ENCODE measurements at regions not wholly inside any gene's neighbourhood (a gene's known extent, or its start where the extent isn't known, plus 50 kb on each side); places are given as distances from the start of the nearest gene placed in this dataset.

DNA sequence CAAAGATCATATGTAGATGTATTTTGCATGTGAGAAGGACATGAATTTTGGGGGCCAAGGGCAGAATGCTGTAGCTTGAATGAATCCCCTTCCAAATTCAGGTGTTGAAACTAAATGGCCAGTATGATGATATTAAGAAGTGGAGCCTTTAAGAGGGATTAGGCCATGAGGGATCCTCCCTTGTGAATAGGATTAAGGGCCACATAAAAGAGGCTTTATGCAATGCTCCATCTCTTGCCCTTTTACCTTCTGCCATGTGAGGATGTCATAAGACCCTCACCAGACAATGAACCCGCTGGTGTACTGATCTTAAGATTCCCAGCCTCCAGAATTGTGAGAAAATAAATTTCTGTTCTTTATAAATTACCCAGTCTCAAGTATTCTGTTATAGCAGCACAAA, 206.1 kb downstream of the YTHDC2 start:
- no peak overlapping the region for H3K27ac Mint-ChIP-seq
- TF ChIP-seq, protein P1, sequence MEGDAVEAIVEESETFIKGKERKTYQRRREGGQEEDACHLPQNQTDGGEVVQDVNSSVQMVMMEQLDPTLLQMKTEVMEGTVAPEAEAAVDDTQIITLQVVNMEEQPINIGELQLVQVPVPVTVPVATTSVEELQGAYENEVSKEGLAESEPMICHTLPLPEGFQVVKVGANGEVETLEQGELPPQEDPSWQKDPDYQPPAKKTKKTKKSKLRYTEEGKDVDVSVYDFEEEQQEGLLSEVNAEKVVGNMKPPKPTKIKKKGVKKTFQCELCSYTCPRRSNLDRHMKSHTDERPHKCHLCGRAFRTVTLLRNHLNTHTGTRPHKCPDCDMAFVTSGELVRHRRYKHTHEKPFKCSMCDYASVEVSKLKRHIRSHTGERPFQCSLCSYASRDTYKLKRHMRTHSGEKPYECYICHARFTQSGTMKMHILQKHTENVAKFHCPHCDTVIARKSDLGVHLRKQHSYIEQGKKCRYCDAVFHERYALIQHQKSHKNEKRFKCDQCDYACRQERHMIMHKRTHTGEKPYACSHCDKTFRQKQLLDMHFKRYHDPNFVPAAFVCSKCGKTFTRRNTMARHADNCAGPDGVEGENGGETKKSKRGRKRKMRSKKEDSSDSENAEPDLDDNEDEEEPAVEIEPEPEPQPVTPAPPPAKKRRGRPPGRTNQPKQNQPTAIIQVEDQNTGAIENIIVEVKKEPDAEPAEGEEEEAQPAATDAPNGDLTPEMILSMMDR (IDR thresholded peaks at IDR 0.05), result no peak
- H3K4me1 ChIP-seq (ENCODE audit: control insufficient read depth, insufficient read depth, low read length), result no peaks in the 10 kb centered on the region
- no peaks in the 10 kb centered on the region for H3K4me1 Mint-ChIP-seq
- H3K4me3 Mint-ChIP-seq, result no peak overlapping the region
- no peak overlapping the region for H3K27ac ChIP-seq (ENCODE audit: low read length)
- H3K4me3 ChIP-seq (ENCODE audit: low read length), result no peak overlapping the region
- 45% methylated on average over 1 of the region's 1 CpG for whole genome bisulfite sequencing (ENCODE audit: insufficient coverage)
- H3K9me3 Mint-ChIP-seq, result peaks cover 14 to 19% of the 10 kb centered on the region in 2 donors
- peaks cover 4% of the 10 kb centered on the region for H3K36me3 Mint-ChIP-seq
- no peak for DNase-seq
- H3K36me3 ChIP-seq (ENCODE audit: control insufficient read depth, insufficient read depth, low read length), result no peaks in the 10 kb centered on the region
- no peak for ATAC-seq
- H3K27me3 ChIP-seq (ENCODE audit: control insufficient read depth, insufficient read depth, low read length), result no peaks in the 10 kb centered on the region
- H3K27me3 Mint-ChIP-seq (ENCODE audit: low read depth in 2 of 2), result no peaks in the 10 kb centered on the region
- intact Hi-C loops (cut with micrococcal nuclease), result no loop called here
- peaks cover 7% of the 10 kb centered on the region for H3K9me3 ChIP-seq (ENCODE audit: control insufficient read depth, insufficient read depth, low read length)

DNA sequence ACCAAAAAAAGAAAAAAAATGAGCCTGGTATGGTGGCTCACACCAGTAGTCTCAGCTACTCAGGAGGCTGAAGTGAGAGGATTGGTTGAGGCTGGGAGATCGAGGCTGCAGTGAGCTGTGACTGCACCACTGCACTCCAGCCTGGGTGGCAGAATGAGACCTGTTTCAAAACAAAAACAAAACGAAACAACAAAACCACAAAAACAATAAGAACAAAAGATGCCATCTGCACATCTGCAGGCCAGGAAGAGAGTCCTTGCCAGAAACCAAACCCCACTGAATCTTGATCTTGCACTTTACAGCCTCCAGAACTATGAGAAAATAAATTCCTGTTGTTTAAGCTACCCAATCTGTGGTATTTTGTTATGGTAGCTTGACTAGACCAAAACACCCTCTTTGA, 207.7 kb downstream of the YTHDC2 start:
- H3K27me3 Mint-ChIP-seq (ENCODE audit: low read depth in 2 of 2), result no peaks in the 10 kb centered on the region
- ATAC-seq (no peak), DNase-seq (no peak)
- peaks cover 9 to 13% of the 10 kb centered on the region in 2 donors for H3K9me3 Mint-ChIP-seq
- H3K4me1 ChIP-seq (ENCODE audit: control insufficient read depth, insufficient read depth, low read length), result no peaks in the 10 kb centered on the region
- no peak overlapping the region for H3K4me3 Mint-ChIP-seq
- no peaks in the 10 kb centered on the region for H3K36me3 ChIP-seq (ENCODE audit: control insufficient read depth, insufficient read depth, low read length)
- H3K4me3 ChIP-seq (ENCODE audit: low read length), result no peak overlapping the region
- intact Hi-C loops (cut with micrococcal nuclease), result no loop called here
- H3K4me1 Mint-ChIP-seq, result no peaks in the 10 kb centered on the region
- H3K27me3 ChIP-seq (ENCODE audit: control insufficient read depth, insufficient read depth, low read length), result no peaks in the 10 kb centered on the region
- TF ChIP-seq, protein P1 (IDR thresholded peaks at IDR 0.05), result no peak
- H3K27ac ChIP-seq (ENCODE audit: low read length), result no peak overlapping the region
- 76% methylated on average over 2 of the region's 2 CpGs for WGBS (ENCODE audit: insufficient coverage)
- H3K27ac Mint-ChIP-seq, result no peak overlapping the region
- peaks cover 4% of the 10 kb centered on the region for H3K9me3 ChIP-seq (ENCODE audit: control insufficient read depth, insufficient read depth, low read length)
- no peaks in the 10 kb centered on the region for H3K36me3 Mint-ChIP-seq

DNA sequence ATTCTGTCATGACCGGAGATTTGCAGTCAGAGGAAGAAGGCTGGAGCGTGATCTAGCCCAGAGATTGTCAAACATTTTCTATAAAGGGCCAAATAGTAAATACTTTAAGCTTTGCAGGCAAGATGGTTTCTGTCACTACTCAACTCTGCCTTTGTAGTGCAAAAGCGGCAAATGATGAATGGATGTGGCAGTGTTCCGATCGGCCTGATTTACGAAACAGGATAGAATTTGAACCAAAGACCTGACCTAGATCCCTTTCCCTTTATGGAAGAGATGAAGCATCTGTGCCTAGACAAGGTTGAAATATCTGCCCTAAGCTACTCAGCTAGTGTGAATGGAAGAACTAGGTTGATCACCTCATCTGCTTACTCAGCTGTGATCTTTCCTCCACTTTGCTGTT, 209.5 kb downstream of the YTHDC2 start:
- 88% methylated on average over 6 of the region's 6 CpGs for WGBS (ENCODE audit: insufficient coverage)
- H3K9me3 ChIP-seq (ENCODE audit: control insufficient read depth, insufficient read depth, low read length), result no peaks in the 10 kb centered on the region
- TF ChIP-seq, protein P1 (IDR thresholded peaks at IDR 0.05), result no peak
- H3K4me3 ChIP-seq (ENCODE audit: low read length), result no peak overlapping the region
- H3K27ac Mint-ChIP-seq, result no peak overlapping the region
- no peak for ATAC-seq
- no peak overlapping the region for H3K27ac ChIP-seq (ENCODE audit: low read length)
- H3K27me3 ChIP-seq (ENCODE audit: control insufficient read depth, insufficient read depth, low read length), result no peaks in the 10 kb centered on the region
- intact Hi-C loops (cut with micrococcal nuclease), result no loop called here
- H3K36me3 ChIP-seq (ENCODE audit: control insufficient read depth, insufficient read depth, low read length), result no peaks in the 10 kb centered on the region
- peaks cover 12 to 14% of the 10 kb centered on the region in 2 donors for H3K9me3 Mint-ChIP-seq
- H3K4me1 Mint-ChIP-seq, result no peaks in the 10 kb centered on the region
- no peak overlapping the region for H3K4me3 Mint-ChIP-seq
- DNase-seq, result no peak
- no peaks in the 10 kb centered on the region for H3K27me3 Mint-ChIP-seq (ENCODE audit: low read depth in 2 of 2)
- no peaks in the 10 kb centered on the region for H3K4me1 ChIP-seq (ENCODE audit: control insufficient read depth, insufficient read depth, low read length)
- H3K36me3 Mint-ChIP-seq, result no peaks in the 10 kb centered on the region

DNA sequence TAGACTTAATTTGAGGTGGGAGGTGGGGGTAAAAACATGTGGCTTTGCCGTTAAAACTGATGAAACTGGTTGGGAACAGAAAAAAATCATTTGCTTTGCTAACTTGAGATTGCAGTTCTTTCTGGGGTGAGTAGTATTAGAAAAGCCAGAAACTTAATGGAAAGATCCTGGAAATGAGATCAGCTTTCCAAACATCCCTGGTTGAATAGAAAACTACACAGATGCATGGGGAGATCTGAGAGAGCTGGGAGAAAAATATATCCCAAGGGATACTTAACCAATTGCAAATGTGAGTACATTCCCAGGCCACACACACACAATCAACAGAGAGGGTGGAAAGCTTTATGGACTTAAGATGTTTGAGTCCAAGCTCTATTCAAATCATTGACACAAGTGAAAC, 222.3 kb downstream of the YTHDC2 start:
- peaks cover 3% of the 10 kb centered on the region for H3K9me3 ChIP-seq (ENCODE audit: control insufficient read depth, insufficient read depth, low read length)
- H3K4me1 ChIP-seq (ENCODE audit: control insufficient read depth, insufficient read depth, low read length), result no peaks in the 10 kb centered on the region
- Mint-ChIP-seq H3K4me3 (no peak overlapping the region), H3K27ac (no peak overlapping the region), H3K36me3 (no peaks in the 10 kb centered on the region), H3K27me3 (ENCODE audit: low read depth in 2 of 2) (no peaks in the 10 kb centered on the region), H3K9me3 (no peaks in the 10 kb centered on the region), H3K4me1 (no peaks in the 10 kb centered on the region)
- TF ChIP-seq, protein P1 (IDR thresholded peaks at IDR 0.05), result no peak
- no peak overlapping the region for H3K4me3 ChIP-seq (ENCODE audit: low read length)
- DNase-seq (no peak), ATAC-seq (no peak)
- no peak overlapping the region for H3K27ac ChIP-seq (ENCODE audit: low read length)
- no peaks in the 10 kb centered on the region for H3K27me3 ChIP-seq (ENCODE audit: control insufficient read depth, insufficient read depth, low read length)
- intact Hi-C loops (cut with micrococcal nuclease), result no loop called here
- WGBS (ENCODE audit: insufficient coverage), result 86% methylated on average over 1 of the region's 1 CpG
- no peaks in the 10 kb centered on the region for H3K36me3 ChIP-seq (ENCODE audit: control insufficient read depth, insufficient read depth, low read length)

Measured in natural killer cell (primary cell).